ENCODE measurements at regions not wholly inside any gene's neighbourhood (a gene's known extent, or its start where the extent isn't known, plus 50 kb on each side); places are given as distances from the start of the nearest gene placed in this dataset.

- peaks cover 9% of the 10 kb centered on the region for H3K4me1 Mint-ChIP-seq (ENCODE audit: low read depth)
- CTCF ChIA-PET: no interaction called here
- TF ChIP-seq, protein P1, sequence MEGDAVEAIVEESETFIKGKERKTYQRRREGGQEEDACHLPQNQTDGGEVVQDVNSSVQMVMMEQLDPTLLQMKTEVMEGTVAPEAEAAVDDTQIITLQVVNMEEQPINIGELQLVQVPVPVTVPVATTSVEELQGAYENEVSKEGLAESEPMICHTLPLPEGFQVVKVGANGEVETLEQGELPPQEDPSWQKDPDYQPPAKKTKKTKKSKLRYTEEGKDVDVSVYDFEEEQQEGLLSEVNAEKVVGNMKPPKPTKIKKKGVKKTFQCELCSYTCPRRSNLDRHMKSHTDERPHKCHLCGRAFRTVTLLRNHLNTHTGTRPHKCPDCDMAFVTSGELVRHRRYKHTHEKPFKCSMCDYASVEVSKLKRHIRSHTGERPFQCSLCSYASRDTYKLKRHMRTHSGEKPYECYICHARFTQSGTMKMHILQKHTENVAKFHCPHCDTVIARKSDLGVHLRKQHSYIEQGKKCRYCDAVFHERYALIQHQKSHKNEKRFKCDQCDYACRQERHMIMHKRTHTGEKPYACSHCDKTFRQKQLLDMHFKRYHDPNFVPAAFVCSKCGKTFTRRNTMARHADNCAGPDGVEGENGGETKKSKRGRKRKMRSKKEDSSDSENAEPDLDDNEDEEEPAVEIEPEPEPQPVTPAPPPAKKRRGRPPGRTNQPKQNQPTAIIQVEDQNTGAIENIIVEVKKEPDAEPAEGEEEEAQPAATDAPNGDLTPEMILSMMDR (IDR thresholded peaks at IDR 0.05): no peak
- H3K27ac Mint-ChIP-seq: no peak overlapping the region
- DNase-seq: no peak
- peaks cover 2% of the 10 kb centered on the region for H3K4me1 ChIP-seq (ENCODE audit: insufficient read depth, low read length)
- ATAC-seq (ENCODE audit: poor library complexity): no peak
- H3K27ac ChIP-seq (ENCODE audit: low read depth in 1 of 2, low read length in 2 of 2): no peak overlapping the region
- H3K27me3 ChIP-seq (ENCODE audit: control insufficient read depth in 1 of 2, insufficient read depth in 2 of 2, low read length in 2 of 2): no peaks in the 10 kb centered on the region
- no peaks in the 10 kb centered on the region for H3K9me3 ChIP-seq (ENCODE audit: control insufficient read depth in 1 of 2, insufficient read depth in 1 of 2, low read length in 2 of 2)
- no peak overlapping the region for H3K4me3 ChIP-seq (ENCODE audit: low read length)
- POLR2A ChIA-PET: no interaction called here
- intact Hi-C loops (cut with DNase I, micrococcal nuclease): no loop called here
- H3K27me3 Mint-ChIP-seq: peaks cover 5% of the 10 kb centered on the region
- no peak overlapping the region for H3K4me3 Mint-ChIP-seq
- H3K36me3 Mint-ChIP-seq (ENCODE audit: low read depth): no peaks in the 10 kb centered on the region
- no peaks in the 10 kb centered on the region for H3K9me3 Mint-ChIP-seq
- H3K36me3 ChIP-seq (ENCODE audit: insufficient read depth, low read length): no peaks in the 10 kb centered on the region
Observed at GRCh38 chr17:62162898-62163297, 97.8 kb upstream of the MED13 start.

DNA sequence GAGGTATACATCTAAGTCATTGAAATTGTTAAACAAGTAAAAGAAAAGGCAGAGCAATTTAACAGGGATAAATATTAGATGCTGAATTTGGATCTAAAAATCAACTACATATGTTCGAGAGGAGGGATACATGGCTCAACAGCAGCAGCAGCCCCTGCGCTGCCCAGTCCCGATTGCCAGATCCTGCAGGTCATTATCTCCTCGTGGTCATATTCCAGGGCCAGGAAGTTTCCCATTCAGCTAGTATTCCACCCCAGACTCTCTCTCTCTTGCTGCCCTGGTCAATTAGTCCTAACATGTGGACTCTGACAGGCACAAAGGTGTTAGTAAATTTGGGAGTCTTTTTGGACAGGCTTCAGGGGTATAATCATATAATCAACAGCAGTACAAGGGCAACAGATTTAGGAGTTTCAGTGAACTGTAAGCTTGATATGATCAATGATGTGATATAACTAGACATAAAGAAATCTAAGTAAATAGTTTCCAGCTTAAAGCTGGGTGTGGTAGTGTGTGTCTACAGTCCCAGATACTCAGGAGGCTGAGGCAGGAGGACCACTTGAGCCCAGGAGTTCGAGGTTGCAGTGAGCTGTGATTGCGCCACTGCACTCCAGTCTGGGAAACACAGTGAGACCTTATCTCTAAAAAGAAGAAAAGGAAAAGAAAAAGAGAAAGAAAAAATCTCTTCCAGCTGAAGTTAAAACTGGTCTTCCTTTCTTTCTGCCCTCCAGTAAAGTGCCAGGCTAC, 96.5 kb upstream of the MED13 start:
- Histone ChIP-seq H3K4me3 (ENCODE audit: low read length) (no peak overlapping the region), H3K4me1 (ENCODE audit: insufficient read depth, low read length) (peaks cover 2% of the 10 kb centered on the region), H3K9me3 (ENCODE audit: control insufficient read depth in 1 of 2, insufficient read depth in 1 of 2, low read length in 2 of 2) (no peaks in the 10 kb centered on the region), H3K27ac (ENCODE audit: low read depth in 1 of 2, low read length in 2 of 2) (no peak overlapping the region), H3K36me3 (ENCODE audit: insufficient read depth, low read length) (no peaks in the 10 kb centered on the region), H3K27me3 (ENCODE audit: control insufficient read depth in 1 of 2, insufficient read depth in 2 of 2, low read length in 2 of 2) (no peaks in the 10 kb centered on the region)
- peaks cover 12% of the 10 kb centered on the region for H3K27me3 Mint-ChIP-seq
- no peak overlapping the region for H3K27ac Mint-ChIP-seq
- ChIA-PET POLR2A (no interaction called here), CTCF (no interaction called here)
- ATAC-seq (ENCODE audit: poor library complexity) (no peak), DNase-seq (no peak)
- no peaks in the 10 kb centered on the region for H3K36me3 Mint-ChIP-seq (ENCODE audit: low read depth)
- TF ChIP-seq, protein P1 (IDR thresholded peaks at IDR 0.05): no peak
- peaks cover 9% of the 10 kb centered on the region for H3K4me1 Mint-ChIP-seq (ENCODE audit: low read depth)
- no peaks in the 10 kb centered on the region for H3K9me3 Mint-ChIP-seq
- intact Hi-C loops (cut with DNase I, micrococcal nuclease): no loop called here
- no peak overlapping the region for H3K4me3 Mint-ChIP-seq

DNA sequence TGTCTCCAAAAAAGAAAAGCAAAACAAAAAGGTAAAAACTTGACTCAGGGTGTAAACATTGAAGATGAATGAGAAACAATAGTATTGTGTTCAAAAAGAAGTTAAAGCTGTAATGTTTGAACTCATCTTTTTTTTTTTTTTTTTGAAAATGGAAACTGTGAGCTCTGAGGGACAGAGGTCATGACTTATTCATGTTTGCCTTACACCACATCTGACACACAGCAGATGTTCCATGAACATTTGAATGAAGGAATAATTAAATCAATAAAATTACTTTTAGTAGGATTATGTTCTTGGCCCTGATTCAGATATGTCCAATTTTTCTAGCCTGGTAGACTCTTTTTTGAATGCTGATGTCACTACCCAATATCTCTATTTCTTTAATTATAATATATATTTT, 95.7 kb upstream of the MED13 start:
- Histone ChIP-seq H3K27me3 (ENCODE audit: control insufficient read depth in 1 of 2, insufficient read depth in 2 of 2, low read length in 2 of 2) (no peaks in the 10 kb centered on the region), H3K36me3 (ENCODE audit: insufficient read depth, low read length) (no peaks in the 10 kb centered on the region), H3K27ac (ENCODE audit: low read depth in 1 of 2, low read length in 2 of 2) (no peak overlapping the region), H3K9me3 (ENCODE audit: control insufficient read depth in 1 of 2, insufficient read depth in 1 of 2, low read length in 2 of 2) (no peaks in the 10 kb centered on the region), H3K4me3 (ENCODE audit: low read length) (no peak overlapping the region), H3K4me1 (ENCODE audit: insufficient read depth, low read length) (peaks cover 2% of the 10 kb centered on the region)
- intact Hi-C loops (cut with DNase I, micrococcal nuclease): no loop called here
- no peaks in the 10 kb centered on the region for H3K36me3 Mint-ChIP-seq (ENCODE audit: low read depth)
- peaks cover 13% of the 10 kb centered on the region for H3K27me3 Mint-ChIP-seq
- H3K9me3 Mint-ChIP-seq: no peaks in the 10 kb centered on the region
- H3K4me3 Mint-ChIP-seq: no peak overlapping the region
- DNase-seq: no peak
- ChIA-PET CTCF (no interaction called here), POLR2A (no interaction called here)
- TF ChIP-seq, protein P1 (IDR thresholded peaks at IDR 0.05): no peak
- H3K27ac Mint-ChIP-seq: no peak overlapping the region
- ATAC-seq (ENCODE audit: poor library complexity): no peak
- H3K4me1 Mint-ChIP-seq (ENCODE audit: low read depth): peaks cover 9% of the 10 kb centered on the region
